ENCODE measurements at regions not wholly inside any gene's neighbourhood (a gene's known extent, or its start where the extent isn't known, plus 50 kb on each side); places are given as distances from the start of the nearest gene placed in this dataset.

- Histone ChIP-seq H3K9me3 (ENCODE audit: control insufficient read depth, insufficient read depth, low read length) (peaks cover 12% of the 10 kb centered on the region), H3K27me3 (ENCODE audit: control insufficient read depth, insufficient read depth, low read length) (no peaks in the 10 kb centered on the region), H3K27ac (ENCODE audit: low read depth, low read length) (no peak overlapping the region), H3K4me3 (ENCODE audit: low read depth, low read length) (no peak overlapping the region)
- CTCF ChIA-PET, result no interaction called here
- POLR2A ChIA-PET, result no interaction called here
- no peak for TF ChIP-seq CTCF (IDR thresholded peaks at IDR 0.05; ENCODE audit: low read depth, low read length)
- DNase-seq (ENCODE audit: low read depth, low spot score), result no peak
Observed at GRCh38 chrX:45614853-45615252, 414.2 kb upstream of the DIPK2B start.

- ChIA-PET POLR2A (interaction anchor here (1.1 to 1.3 kb wide), 2 partner anchors 20 to 168 kb away, joined by 4 read pairs; no protein-coding TSS in a partner anchor), CTCF (no interaction called here)
- H3K4me3 ChIP-seq (ENCODE audit: low read depth, low read length), result no peak overlapping the region
- no peak overlapping the region for H3K27ac ChIP-seq (ENCODE audit: low read depth, low read length)
- no peak for TF ChIP-seq CTCF (IDR thresholded peaks at IDR 0.05; ENCODE audit: low read depth, low read length)
- DNase-seq (ENCODE audit: low read depth, low spot score), result no peak
- H3K27me3 ChIP-seq (ENCODE audit: control insufficient read depth, insufficient read depth, low read length), result no peaks in the 10 kb centered on the region
- H3K9me3 ChIP-seq (ENCODE audit: control insufficient read depth, insufficient read depth, low read length), result no peaks in the 10 kb centered on the region
Observed at GRCh38 chrX:45602151-45602550, 401.5 kb upstream of the DIPK2B start.

- Histone ChIP-seq H3K9me3 (ENCODE audit: control insufficient read depth, insufficient read depth, low read length) (no peaks in the 10 kb centered on the region), H3K27me3 (ENCODE audit: control insufficient read depth, insufficient read depth, low read length) (no peaks in the 10 kb centered on the region), H3K4me3 (ENCODE audit: low read depth, low read length) (no peak overlapping the region), H3K27ac (ENCODE audit: low read depth, low read length) (peak overlapping the region; percentile 31)
- TF ChIP-seq CTCF (IDR thresholded peaks at IDR 0.05; ENCODE audit: low read depth, low read length), result no peak
- no peak for DNase-seq (ENCODE audit: low read depth, low spot score)
- CTCF ChIA-PET, result no interaction called here
- POLR2A ChIA-PET, result no interaction called here
Observed at GRCh38 chrX:45601052-45601451, 400.4 kb upstream of the DIPK2B start.

GRCh38 chrX:45598861-45599260 lies 398.2 kb upstream of the DIPK2B start:
- POLR2A ChIA-PET, result interaction anchor here (0.5 to 1.0 kb wide), 2 partner anchors 111 to 155 kb away, joined by 3 read pairs; no protein-coding TSS in a partner anchor
- no peak for DNase-seq (ENCODE audit: low read depth, low spot score)
- no peak overlapping the region for H3K27ac ChIP-seq (ENCODE audit: low read depth, low read length)
- CTCF ChIA-PET, result no interaction called here
- TF ChIP-seq CTCF (IDR thresholded peaks at IDR 0.05; ENCODE audit: low read depth, low read length), result no peak
- H3K9me3 ChIP-seq (ENCODE audit: control insufficient read depth, insufficient read depth, low read length), result no peaks in the 10 kb centered on the region
- no peaks in the 10 kb centered on the region for H3K27me3 ChIP-seq (ENCODE audit: control insufficient read depth, insufficient read depth, low read length)
- H3K4me3 ChIP-seq (ENCODE audit: low read depth, low read length), result no peak overlapping the region

GRCh38 chrX:45596188-45596808 lies 395.6 kb upstream of the DIPK2B start:
- H3K4me3 ChIP-seq (ENCODE audit: low read depth, low read length), result no peak overlapping the region
- ChIA-PET POLR2A (no interaction called here), CTCF (no interaction called here)
- H3K9me3 ChIP-seq (ENCODE audit: control insufficient read depth, insufficient read depth, low read length), result no peaks in the 10 kb centered on the region
- DNase-seq (ENCODE audit: low read depth, low spot score), result no peak
- no peak overlapping the region for H3K27ac ChIP-seq (ENCODE audit: low read depth, low read length)
- TF ChIP-seq CTCF (IDR thresholded peaks at IDR 0.05; ENCODE audit: low read depth, low read length), result no peak
- no peaks in the 10 kb centered on the region for H3K27me3 ChIP-seq (ENCODE audit: control insufficient read depth, insufficient read depth, low read length)

Measured in AG04450 (cell line).